Liver (tissue), 8 donors: ENCODE measurements at regions not wholly inside any gene's neighbourhood (a gene's known extent, or its start where the extent isn't known, plus 50 kb on each side); places are given as distances from the start of the nearest gene placed in this dataset.

Source experiments
- DNase-seq: peaks from one replicate; pipeline ENCODE4 v3.0.0-alpha.2; 2017; ENCODE audit warnings: low spot score
- H3K27ac ChIP-seq, 2 donors: one replicate each; pipeline ENCODE4 v1.7.0; 2013; ENCODE audit warnings: inconsistent platforms in 2 of 2, low read length in 2 of 2, control low read depth in 1 of 2, low read depth in 1 of 2, mild to moderate bottlenecking in 1 of 2
- H3K27me3 ChIP-seq, 4 donors: one replicate each; pipeline versions ENCODE4 v1.6.1 to v1.7.0; 2013; ENCODE audit warnings: low read length in 3 of 4, inconsistent platforms in 1 of 4, mild to moderate bottlenecking in 1 of 4, moderate library complexity in 1 of 4; ENCODE audit not compliant: control insufficient read depth in 4 of 4, insufficient read depth in 4 of 4
- H3K36me3 ChIP-seq, 4 donors: one replicate each; pipeline versions ENCODE4 v1.6.1 to v1.7.0; 2013; ENCODE audit warnings: low read length in 3 of 4, mild to moderate bottlenecking in 3 of 4, low read depth in 1 of 4, moderate library complexity in 1 of 4; ENCODE audit not compliant: control insufficient read depth in 4 of 4, insufficient read depth in 3 of 4
- H3K4me1 ChIP-seq, 4 donors: one replicate each; pipeline versions ENCODE4 v1.6.1 to v1.7.0; 2013; ENCODE audit warnings: low read length in 3 of 4, mild to moderate bottlenecking in 3 of 4, moderate library complexity in 1 of 4; ENCODE audit not compliant: control insufficient read depth in 4 of 4, insufficient read depth in 4 of 4
- H3K4me3 ChIP-seq, 3 donors: one replicate each; pipeline versions ENCODE4 v1.6.1 to v1.7.0; 2013; ENCODE audit warnings: low read length in 3 of 3, control low read depth in 1 of 3, low read depth in 1 of 3, mild to moderate bottlenecking in 1 of 3
- H3K9ac ChIP-seq, 2 donors: one replicate each; pipeline ENCODE4 v1.7.0; 2013; ENCODE audit warnings: low read length in 2 of 2, mild to moderate bottlenecking in 2 of 2, moderate library complexity in 2 of 2, control low read depth in 1 of 2, low read depth in 1 of 2
- H3K9me3 ChIP-seq, 4 donors: one replicate each; pipeline versions ENCODE4 v1.6.1 to v1.7.0; 2013; ENCODE audit warnings: low read length in 3 of 4; ENCODE audit not compliant: control insufficient read depth in 4 of 4
- ATF3 ChIP-seq: IDR thresholded peaks from 2 replicates; pipeline ENCODE4 v1.6.1; 2016; ENCODE audit warnings: antibody characterized with exemption
- CTCF ChIP-seq: fragments of 150-350 bp; IDR thresholded peaks from 2 replicates; pipeline ENCODE4 v1.5.1; 2017; ENCODE audit warnings: improper control_type of control experiment, low read depth, low read length; ENCODE audit not compliant: missing input control
- EGR1 ChIP-seq, 2 donors: IDR thresholded peaks; 2 replicates each; pipeline ENCODE4 v1.6.1; 2016 to 2018; ENCODE audit warnings: antibody characterized with exemption in 2 of 2, low read depth in 2 of 2
- FOXA2 ChIP-seq: IDR thresholded peaks from 2 replicates; pipeline ENCODE4 v1.6.1; 2016; ENCODE audit warnings: antibody characterized with exemption
- GABPA ChIP-seq, 2 donors: IDR thresholded peaks in 1 of 2; conservative IDR thresholded peaks in 1 of 2; 2 replicates each; pipeline ENCODE4 v1.6.1; 2016; ENCODE audit warnings: antibody characterized with exemption in 2 of 2, mild to moderate bottlenecking in 1 of 2, moderate library complexity in 1 of 2
- HNF4A ChIP-seq, 2 donors: conservative IDR thresholded peaks; 2 replicates each; pipeline ENCODE4 v1.6.1; 2016; ENCODE audit warnings: antibody characterized with exemption in 2 of 2, mild to moderate bottlenecking in 2 of 2
- JUND ChIP-seq, 2 donors: IDR thresholded peaks; 2 replicates each; pipeline ENCODE4 v1.6.1; 2016; ENCODE audit warnings: antibody characterized with exemption in 2 of 2
- MAX ChIP-seq: IDR thresholded peaks from 2 replicates; pipeline ENCODE4 v1.6.1; 2016; ENCODE audit warnings: antibody characterized with exemption
- NR2F2 ChIP-seq: IDR thresholded peaks from 2 replicates; pipeline ENCODE4 v1.6.1; 2016; ENCODE audit warnings: antibody characterized with exemption
- RAD21 ChIP-seq, 2 donors: IDR thresholded peaks; 2 replicates each; pipeline ENCODE4 v1.6.1; 2016; ENCODE audit warnings: antibody characterized with exemption in 2 of 2, mild to moderate bottlenecking in 2 of 2
- REST ChIP-seq: IDR thresholded peaks from 2 replicates; pipeline ENCODE4 v1.6.1; 2016; ENCODE audit warnings: antibody characterized with exemption, mild to moderate bottlenecking
- RXRA ChIP-seq, 2 donors: IDR thresholded peaks; 2 replicates each; pipeline ENCODE4 v1.6.1; 2017 to 2018; ENCODE audit warnings: antibody characterized with exemption in 2 of 2, mild to moderate bottlenecking in 1 of 2
- SP1 ChIP-seq: IDR thresholded peaks from 2 replicates; pipeline ENCODE4 v1.6.1; 2018; ENCODE audit warnings: antibody characterized with exemption, mild to moderate bottlenecking
- TAF1 ChIP-seq: conservative IDR thresholded peaks from 2 replicates; pipeline ENCODE4 v1.6.1; 2016; ENCODE audit warnings: antibody characterized with exemption, mild to moderate bottlenecking
- YY1 ChIP-seq: IDR thresholded peaks from 2 replicates; pipeline ENCODE4 v1.6.1; 2016; ENCODE audit warnings: antibody characterized with exemption, mild to moderate bottlenecking
- ZBTB33 ChIP-seq: IDR thresholded peaks from 2 replicates; pipeline ENCODE4 v1.6.1; 2016; ENCODE audit warnings: antibody characterized with exemption
- WGBS: extraction: QIAGEN DNeasy Blood & Tissue Kit; methylation state at CpG from one replicate; pipeline ENCODE4 v1.1.7; 2013; 5-methylcytosine and 5-hydroxymethylcytosine counted together
- donor health status: healthy.
- donor health status: healthy.
- donor health status: healthy.
- donor health status: healthy.
- donor health status: healthy.

- Histone ChIP-seq H3K9ac (no peak overlapping the region), H3K4me3 (no peak overlapping the region), H3K27ac (no peak overlapping the region), H3K9me3 (no peaks in the 10 kb centered on the region), H3K36me3 (no peaks in the 10 kb centered on the region), H3K4me1 (no peaks in the 10 kb centered on the region), H3K27me3 (peaks cover 0 to 3% (median 0%) of the 10 kb centered on the region in 4 donors)
- WGBS = 82% methylated on average over 2 of the region's 2 CpGs
- no peak for DNase-seq
- TF ChIP-seq HNF4A (conservative IDR thresholded peaks at IDR 0.05) (no peak), FOXA2 (no peak), NR2F2 (no peak), RXRA (IDR thresholded peaks at IDR 0.05) (no peak), ZBTB33 (no peak), CTCF (no peak), EGR1 (IDR thresholded peaks at IDR 0.05; ENCODE audit: low read depth in 2 of 2) (no peak), GABPA (IDR thresholded peaks at IDR 0.05 in 1 of 2, conservative IDR thresholded peaks at IDR 0.05 in 1 of 2) (no peak)
Observed at GRCh38 chr11:69924308-69925161, 105.3 kb upstream of the FGF3 start.

GRCh38 chr11:69925366-69926196 is 106.4 kb upstream of the FGF3 start:
- no peaks in the 10 kb centered on the region for H3K4me1 ChIP-seq
- H3K27me3 ChIP-seq = peaks cover 0 to 3% (median 0%) of the 10 kb centered on the region in 4 donors
- 54% methylated on average over 22 of the region's 22 CpGs for WGBS
- no peak overlapping the region for H3K27ac ChIP-seq
- no peak for DNase-seq
- H3K9ac ChIP-seq = no peak overlapping the region
- no peaks in the 10 kb centered on the region for H3K9me3 ChIP-seq
- no peaks in the 10 kb centered on the region for H3K36me3 ChIP-seq
- H3K4me3 ChIP-seq = no peak overlapping the region
- TF ChIP-seq HNF4A (conservative IDR thresholded peaks at IDR 0.05) = no peak
- no peak for TF ChIP-seq RAD21 (IDR thresholded peaks at IDR 0.05)
- TF ChIP-seq ZBTB33 = no peak
- no peak for TF ChIP-seq MAX
- no peak for TF ChIP-seq REST
- no peak for TF ChIP-seq TAF1
- TF ChIP-seq YY1 = no peak
- no peak for TF ChIP-seq NR2F2
- TF ChIP-seq SP1 = no peak
- no peak for TF ChIP-seq ATF3
- no peak for TF ChIP-seq FOXA2
- TF ChIP-seq GABPA (IDR thresholded peaks at IDR 0.05 in 1 of 2, conservative IDR thresholded peaks at IDR 0.05 in 1 of 2) = no peak
- TF ChIP-seq RXRA (IDR thresholded peaks at IDR 0.05) = no peak
- TF ChIP-seq EGR1 (IDR thresholded peaks at IDR 0.05; ENCODE audit: low read depth in 2 of 2) = no peak
- TF ChIP-seq JUND (IDR thresholded peaks at IDR 0.05) = no peak
